GM19238 (cell line): ENCODE measurements at regions not wholly inside any gene's neighbourhood (a gene's known extent, or its start where the extent isn't known, plus 50 kb on each side); places are given as distances from the start of the nearest gene placed in this dataset.

Experiments used
- DNase-seq: peaks from one replicate; pipeline ENCODE4 v3.0.0; 2011; ENCODE audit warnings: low spot score; ENCODE audit not compliant: insufficient read length

DNA sequence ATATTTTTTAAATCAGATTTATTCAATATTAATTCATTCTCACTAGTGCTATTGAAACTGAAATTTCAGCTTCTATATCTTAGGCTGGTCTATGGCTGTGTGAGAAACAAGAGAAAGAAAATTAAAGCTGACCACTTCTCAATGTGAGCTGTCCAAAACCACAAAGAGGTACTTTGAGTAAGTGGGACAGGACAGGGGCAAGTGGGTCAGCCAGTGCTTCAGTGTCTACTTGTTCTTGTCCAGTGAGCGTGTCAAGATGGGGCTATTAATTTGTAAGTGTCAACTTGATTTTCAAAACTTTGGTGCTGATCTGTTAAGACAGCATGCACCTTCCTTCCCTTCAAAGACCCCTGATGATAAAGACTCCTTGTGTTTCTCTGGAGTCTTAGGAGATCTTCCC is 533.9 kb downstream of the PLPP3 start:
- no peak for DNase-seq

GRCh38 chr1:56045062-56045461 is 534.3 kb downstream of the PLPP3 start:
- DNase-seq, result no peak

GRCh38 chr1:56036479-56036878 is 542.9 kb downstream of the PLPP3 start:
- DNase-seq, result no peak

GRCh38 chr1:56034847-56035481 is 544.4 kb downstream of the PLPP3 start:
- no peak for DNase-seq

GRCh38 chr1:56034222-56034621 is 545.1 kb downstream of the PLPP3 start:
- DNase-seq, result no peak

GRCh38 chr1:56033321-56034037 is 545.9 kb downstream of the PLPP3 start:
- DNase-seq, result no peak

GRCh38 chr1:56032096-56032676 is 547.2 kb downstream of the PLPP3 start:
- DNase-seq, result no peak

- DNase-seq, result no peak
Observed at GRCh38 chr1:56031001-56031400, 548.4 kb downstream of the PLPP3 start.

DNA sequence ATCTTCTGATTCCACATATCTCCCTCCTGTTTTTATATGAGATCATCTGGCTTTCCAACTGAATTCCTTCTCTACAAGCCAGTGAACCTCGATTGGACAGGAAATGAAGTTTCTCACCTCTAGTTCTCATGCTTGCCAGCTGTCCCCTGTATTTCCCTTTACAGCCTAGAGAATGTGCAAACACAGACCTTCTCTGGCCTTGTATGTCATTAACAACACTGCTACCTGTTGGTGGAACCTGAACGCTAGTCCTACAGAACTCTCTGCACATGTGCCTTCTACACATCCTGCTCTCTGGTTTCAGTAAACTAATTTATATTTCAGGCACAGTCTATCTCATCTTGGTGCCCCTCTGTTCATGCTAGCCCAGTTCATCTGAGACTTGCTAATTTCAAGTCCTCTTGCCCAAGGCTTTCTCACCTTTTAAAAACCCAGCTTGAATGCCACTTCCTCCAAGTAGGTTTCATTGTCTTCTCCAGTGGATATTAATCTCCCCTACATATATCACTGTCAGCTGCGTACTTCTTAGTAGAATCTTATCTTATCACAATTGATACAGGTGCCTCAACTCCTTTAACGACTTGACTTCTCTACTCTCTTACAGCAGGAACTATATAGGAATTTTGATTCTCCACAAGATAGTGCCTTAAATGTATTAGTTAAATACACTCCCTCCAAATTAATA is 549.9 kb downstream of the PLPP3 start:
- DNase-seq, result no peak

DNA sequence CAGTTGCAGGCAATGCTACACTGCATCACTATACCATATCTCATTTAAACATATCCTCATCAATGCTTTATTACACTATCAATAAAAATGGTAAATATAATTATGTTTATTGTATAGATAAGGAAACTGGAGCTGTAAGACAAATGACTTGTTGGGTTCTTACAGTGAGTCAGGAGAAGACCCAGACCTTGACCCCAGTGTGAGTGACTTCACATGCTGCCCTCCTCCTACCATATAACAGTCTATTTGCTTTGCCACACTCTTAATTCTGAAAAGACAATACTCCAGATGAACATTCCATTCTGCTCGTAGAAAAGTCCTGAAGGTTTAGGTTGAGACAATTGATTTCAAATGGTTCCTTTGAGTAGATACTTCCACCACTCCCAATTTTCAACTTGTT is 550.5 kb downstream of the PLPP3 start:
- no peak for DNase-seq

DNA sequence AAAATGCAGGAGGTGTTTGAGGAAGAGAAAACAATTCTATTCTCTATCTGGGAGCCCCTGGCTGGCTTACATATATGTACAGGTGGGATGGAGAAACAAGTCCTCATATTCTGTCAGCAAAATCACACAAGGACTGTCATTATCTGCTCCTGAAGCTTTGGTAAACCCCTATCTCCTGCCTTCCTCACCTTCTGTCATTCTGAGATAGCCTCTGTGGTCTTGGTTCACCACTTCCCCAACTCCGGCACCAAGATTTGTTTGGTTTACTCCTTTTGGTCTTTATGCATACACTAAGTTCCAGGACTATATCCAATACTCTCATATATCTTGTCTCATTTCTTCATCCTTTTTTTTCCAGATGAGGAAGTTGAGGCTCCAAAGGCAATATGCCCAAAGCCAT is 551.1 kb downstream of the PLPP3 start:
- DNase-seq, result no peak

DNA sequence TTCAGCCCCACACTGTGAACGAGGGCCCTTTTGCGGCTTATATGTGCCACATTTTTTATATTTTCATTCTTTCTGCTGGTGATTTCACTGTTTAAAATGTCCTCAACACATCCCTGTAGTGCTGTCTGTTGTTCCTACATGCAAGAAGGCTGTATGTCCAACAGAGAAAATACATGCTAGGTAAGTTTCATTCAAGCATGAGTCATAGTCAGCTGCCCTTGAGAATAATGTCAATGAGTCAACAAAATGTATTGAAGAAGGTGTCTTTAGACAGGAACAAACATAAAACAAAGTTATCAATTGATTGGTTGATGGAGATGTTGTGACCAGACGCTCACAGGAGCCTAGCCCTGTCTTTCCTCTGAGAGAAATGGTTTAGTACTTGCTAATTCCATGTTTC is 553.4 kb downstream of the PLPP3 start:
- no peak for DNase-seq

- DNase-seq, result no peak
Observed at GRCh38 chr1:56024155-56024554, 555.2 kb downstream of the PLPP3 start.

- DNase-seq, result no peak
Observed at GRCh38 chr1:56019922-56020321, 559.4 kb downstream of the PLPP3 start.

DNA sequence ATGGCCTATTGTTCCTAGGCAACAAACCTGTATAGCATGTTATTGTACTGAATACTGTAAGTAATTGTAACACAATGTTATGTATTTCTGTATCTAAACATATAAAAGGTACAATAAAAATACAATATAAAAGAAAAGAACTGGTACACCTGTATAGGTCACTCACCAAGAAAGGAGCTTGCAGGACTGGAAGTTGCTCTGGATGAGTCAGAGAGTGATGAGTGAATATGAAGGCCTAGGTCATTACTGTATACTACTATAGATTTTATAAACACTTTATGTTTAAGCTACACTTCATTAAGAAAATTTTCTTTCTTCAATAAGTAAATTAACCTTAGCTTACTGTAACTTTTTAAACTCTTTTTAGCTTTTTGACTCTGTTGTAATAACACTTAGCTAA is 559.9 kb downstream of the PLPP3 start:
- DNase-seq, result no peak

GRCh38 chr1:56017336-56017735 is 562.0 kb downstream of the PLPP3 start:
- no peak for DNase-seq

DNA sequence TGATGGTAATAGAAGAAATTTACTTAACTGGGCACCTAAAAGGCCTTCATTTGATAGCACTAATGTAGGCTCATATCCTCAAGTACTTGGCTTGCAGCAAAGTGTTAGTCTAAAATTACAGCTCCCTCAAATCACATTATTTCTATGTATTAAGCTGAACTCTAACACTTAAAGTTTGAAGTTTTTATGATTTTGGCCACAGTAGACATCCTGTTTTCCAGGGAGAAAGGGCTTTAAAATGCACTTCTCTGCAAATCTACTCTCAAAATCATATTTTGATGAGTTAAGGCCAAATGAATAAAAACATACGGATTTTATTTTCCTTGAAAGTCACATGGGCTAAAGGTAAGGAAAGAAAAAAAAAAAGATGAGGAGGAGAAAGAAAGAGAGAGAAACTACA is 575.5 kb downstream of the PLPP3 start:
- no peak for DNase-seq

GRCh38 chr1:56002231-56002630 is 577.1 kb downstream of the PLPP3 start:
- DNase-seq, result no peak

- DNase-seq, result no peak
Observed at GRCh38 chr1:56000424-56000823, 578.9 kb downstream of the PLPP3 start.

- no peak for DNase-seq
Observed at GRCh38 chr1:55997536-55997935, 581.8 kb downstream of the PLPP3 start.

- no peak for DNase-seq
Observed at GRCh38 chr1:55993646-55994318, 585.6 kb downstream of the PLPP3 start.

DNA sequence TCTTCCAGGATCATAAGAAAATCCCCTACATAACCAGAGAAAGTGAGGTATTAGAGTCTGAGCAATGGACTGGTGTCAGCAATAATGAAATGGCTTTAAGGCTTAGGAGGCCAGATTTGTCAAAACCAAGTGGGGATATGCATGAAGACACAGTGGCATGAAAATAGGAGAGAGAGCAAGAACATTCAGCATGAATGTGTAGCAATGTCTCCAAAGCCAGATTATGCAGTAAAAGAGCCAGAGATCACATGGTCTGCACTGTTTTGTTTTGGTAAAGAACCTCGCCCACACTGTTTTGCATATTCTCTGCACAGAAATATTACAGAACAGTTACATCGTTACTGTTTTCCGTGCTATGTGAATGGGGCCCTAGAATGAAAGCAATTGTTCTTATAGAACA is 589.4 kb downstream of the PLPP3 start:
- no peak for DNase-seq
